Neural cell (in vitro differentiated cells): ENCODE measurements at regions not wholly inside any gene's neighbourhood (a gene's known extent, or its start where the extent isn't known, plus 50 kb on each side); places are given as distances from the start of the nearest gene placed in this dataset.

Source experiments
- H2AFZ ChIP-seq: fragments of 200-600, 300-800 bp; sonication (generic), shearing (Covaris generic); 2 replicates; pipeline ENCODE4 v1.6.0; 2014; ENCODE audit warnings: low read depth, mild to moderate bottlenecking, antibody characterized with exemption, low read length, moderate library complexity
- H3F3A ChIP-seq: fragments of 200-600 bp; shearing (Covaris generic); 2 replicates; pipeline ENCODE4 v1.6.1; 2016; ENCODE audit warnings: mild to moderate bottlenecking, moderate library complexity, mixed read lengths, antibody characterized with exemption, low read length; ENCODE audit not compliant: insufficient read depth, poor library complexity, severe bottlenecking
- H3K27ac ChIP-seq: fragments of 200-600, 300-800 bp; sonication (generic), shearing (Covaris generic); 2 replicates; pipeline ENCODE4 v1.5.1; 2014; ENCODE audit warnings: mild to moderate bottlenecking, low read length, moderate library complexity
- H3K27me3 ChIP-seq: fragments of 300-800, 200-600 bp; sonication (generic), shearing (Covaris generic); 2 replicates; pipeline ENCODE4 v1.6.0; 2014; ENCODE audit warnings: mild to moderate bottlenecking, low read depth, low read length, moderate library complexity; ENCODE audit not compliant: insufficient read depth
- H3K36me3 ChIP-seq: fragments of 300-800, 200-600 bp; sonication (generic), shearing (Covaris generic); 2 replicates; pipeline ENCODE4 v1.5.1; 2014; ENCODE audit warnings: mild to moderate bottlenecking, antibody characterized with exemption, low read length, moderate library complexity; ENCODE audit not compliant: insufficient read depth
- H3K4me2 ChIP-seq: fragments of 300-800, 200-600 bp; sonication (generic), shearing (Covaris generic); 2 replicates; pipeline ENCODE4 v1.6.0; 2014; ENCODE audit warnings: mild to moderate bottlenecking, low read length
- H3K4me3 ChIP-seq: fragments of 300-800, 200-600 bp; sonication (generic), shearing (Covaris generic); 2 replicates; pipeline ENCODE4 v1.5.1; 2014; ENCODE audit warnings: mild to moderate bottlenecking, low read length, moderate library complexity
- H3K79me2 ChIP-seq: fragments of 200-600 bp; shearing (Covaris generic); replicated peaks from 2 replicates; pipeline ENCODE4 v1.6.0; 2014; ENCODE audit warnings: mild to moderate bottlenecking, low read length, moderate library complexity; ENCODE audit not compliant: insufficient read depth
- H3K9ac ChIP-seq: fragments of 300-800, 200-600 bp; sonication (generic), shearing (Covaris generic); 2 replicates; pipeline ENCODE4 v1.6.1; 2016; ENCODE audit warnings: mild to moderate bottlenecking, low read length, mixed read lengths
- H3K9me2 ChIP-seq: fragments of 200-600 bp; shearing (Covaris generic); 2 replicates; pipeline ENCODE4 v1.6.1; 2016; ENCODE audit warnings: mild to moderate bottlenecking, low read length, mixed read lengths; ENCODE audit not compliant: insufficient read depth
- H3K9me3 ChIP-seq: fragments of 200-600, 300-800 bp; sonication (generic), shearing (Covaris generic); 2 replicates; pipeline ENCODE4 v1.6.1; 2016; ENCODE audit warnings: mild to moderate bottlenecking, mixed run types, low read length, moderate library complexity, mixed read lengths
- H4K20me1 ChIP-seq: fragments of 200-600 bp; shearing (Covaris generic); 2 replicates; pipeline ENCODE4 v1.6.1; 2016; ENCODE audit warnings: mild to moderate bottlenecking, mixed run types; ENCODE audit not compliant: insufficient read depth
- CTCF ChIP-seq: fragments of 450-650 bp; IDR thresholded peaks from 2 replicates; pipeline ENCODE4 v1.5.1; 2014; ENCODE audit warnings: antibody characterized with exemption, mild to moderate bottlenecking, moderate library complexity; ENCODE audit not compliant: poor library complexity, severe bottlenecking
- EP300 ChIP-seq: fragments of 450-650 bp; conservative IDR thresholded peaks from 2 replicates; pipeline ENCODE4 v1.6.1; 2014; ENCODE audit warnings: antibody characterized with exemption, mild to moderate bottlenecking, moderate library complexity; ENCODE audit not compliant: poor library complexity, severe bottlenecking
- EZH2 ChIP-seq: fragments of 200-600, 300-800 bp; shearing (Covaris generic), sonication (generic); IDR thresholded peaks from 2 replicates; pipeline ENCODE4 v1.6.1; 2014; ENCODE audit warnings: antibody characterized with exemption, low read length, borderline replicate concordance, mild to moderate bottlenecking; ENCODE audit not compliant: insufficient read depth, poor library complexity, severe bottlenecking
- MXI1 ChIP-seq: fragments of 450-650 bp; conservative IDR thresholded peaks from 2 replicates; pipeline ENCODE4 v1.6.1; 2014; ENCODE audit warnings: antibody characterized with exemption, mild to moderate bottlenecking; ENCODE audit not compliant: poor library complexity, severe bottlenecking
- POLR2AphosphoS5 ChIP-seq: IDR thresholded peaks from 2 replicates; pipeline ENCODE4 v1.6.1; 2012
- RAD21 ChIP-seq: fragments of 450-650 bp; conservative IDR thresholded peaks from 2 replicates; pipeline ENCODE4 v1.6.1; 2014; ENCODE audit warnings: antibody characterized with exemption, mild to moderate bottlenecking, moderate library complexity
- REST ChIP-seq: IDR thresholded peaks from 2 replicates; pipeline ENCODE4 v1.6.1; 2012; ENCODE audit warnings: borderline replicate concordance
- SMC3 ChIP-seq: fragments of 450-650 bp; conservative IDR thresholded peaks from 2 replicates; pipeline ENCODE4 v1.6.1; 2014; ENCODE audit warnings: antibody characterized with exemption, mild to moderate bottlenecking, moderate library complexity; ENCODE audit not compliant: poor library complexity
- TAF1 ChIP-seq: IDR thresholded peaks from 2 replicates; pipeline ENCODE4 v1.6.1; 2012; ENCODE audit warnings: low read depth

- no peak overlapping the region for H3K4me2 ChIP-seq
- H3K4me3 ChIP-seq: no peak overlapping the region
- no peaks in the 10 kb centered on the region for H4K20me1 ChIP-seq
- H2AFZ ChIP-seq: no peak overlapping the region
- no peaks in the 10 kb centered on the region for H3K9me3 ChIP-seq
- no peaks in the 10 kb centered on the region for H3K9me2 ChIP-seq
- H3K27ac ChIP-seq: no peak overlapping the region
- TF ChIP-seq SMC3: no peak
- TF ChIP-seq TAF1: no peak
- no peak for TF ChIP-seq MXI1
- TF ChIP-seq EP300: no peak
- no peaks in the 10 kb centered on the region for H3K79me2 ChIP-seq
- H3K36me3 ChIP-seq: no peaks in the 10 kb centered on the region
- H3K9ac ChIP-seq: no peak overlapping the region
- no peaks in the 10 kb centered on the region for H3F3A ChIP-seq
- no peaks in the 10 kb centered on the region for H3K27me3 ChIP-seq
Observed at GRCh38 chr11:95512682-95513081, 276.9 kb downstream of the FAM76B start.

GRCh38 chr11:95512177-95512576, 277.4 kb downstream of the FAM76B start:
- Histone ChIP-seq H3K4me3 (no peak overlapping the region), H3K9ac (no peak overlapping the region), H3K4me2 (no peak overlapping the region), H3K9me2 (no peaks in the 10 kb centered on the region), H3K36me3 (no peaks in the 10 kb centered on the region), H3K79me2 (no peaks in the 10 kb centered on the region), H3K9me3 (no peaks in the 10 kb centered on the region), H3K27ac (no peak overlapping the region), H2AFZ (no peak overlapping the region), H3F3A (no peaks in the 10 kb centered on the region), H4K20me1 (no peaks in the 10 kb centered on the region), H3K27me3 (no peaks in the 10 kb centered on the region)
- TF ChIP-seq POLR2AphosphoS5 (no peak), SMC3 (no peak), RAD21 (no peak), TAF1 (no peak), REST (no peak), EP300 (no peak), CTCF (no peak), MXI1 (no peak), EZH2 (no peak)
